ENCODE measurements at regions not wholly inside any gene's neighbourhood (a gene's known extent, or its start where the extent isn't known, plus 50 kb on each side); places are given as distances from the start of the nearest gene placed in this dataset.

DNA sequence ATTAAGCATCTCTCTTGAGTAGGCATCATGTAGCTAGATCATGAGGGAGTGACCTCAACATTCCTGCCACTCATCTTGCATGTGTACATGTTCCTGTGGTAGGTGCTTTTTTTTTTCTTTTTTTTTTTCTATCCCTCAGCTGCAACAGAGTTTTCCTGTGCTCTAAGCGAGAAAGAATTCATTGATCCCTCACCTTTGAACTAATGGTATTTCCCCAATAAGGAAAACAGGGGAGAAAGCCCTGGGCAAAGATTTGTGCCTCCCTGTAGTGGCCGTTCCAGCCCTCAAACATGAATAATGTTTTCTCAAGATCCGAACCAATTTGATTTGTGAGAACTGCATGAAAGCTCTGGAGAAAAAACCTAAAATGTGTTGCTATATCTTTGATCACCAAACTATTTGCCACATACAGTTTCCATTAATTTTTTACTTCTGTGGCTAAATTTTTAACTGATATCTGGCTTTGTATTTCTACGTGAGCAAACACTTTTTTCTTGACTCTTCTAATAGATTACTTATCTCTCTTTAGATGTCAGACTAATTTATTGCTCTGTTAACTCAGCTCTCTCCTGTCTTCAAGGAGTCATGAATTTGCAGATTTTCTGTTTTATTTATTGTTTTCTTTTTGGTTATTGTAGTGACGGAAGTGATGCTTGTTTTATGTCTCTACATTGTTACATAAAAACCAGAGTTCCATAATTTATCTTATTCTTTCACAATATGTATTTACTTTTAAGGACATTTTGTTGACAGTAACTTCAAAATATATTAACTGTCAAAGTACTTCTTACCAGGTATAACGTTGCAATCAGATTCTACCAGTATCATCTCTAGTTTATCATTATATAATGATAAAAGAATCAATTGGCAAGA, 1396.5 kb downstream of the OTOL1 start:
- TF ChIP-seq, protein P1, sequence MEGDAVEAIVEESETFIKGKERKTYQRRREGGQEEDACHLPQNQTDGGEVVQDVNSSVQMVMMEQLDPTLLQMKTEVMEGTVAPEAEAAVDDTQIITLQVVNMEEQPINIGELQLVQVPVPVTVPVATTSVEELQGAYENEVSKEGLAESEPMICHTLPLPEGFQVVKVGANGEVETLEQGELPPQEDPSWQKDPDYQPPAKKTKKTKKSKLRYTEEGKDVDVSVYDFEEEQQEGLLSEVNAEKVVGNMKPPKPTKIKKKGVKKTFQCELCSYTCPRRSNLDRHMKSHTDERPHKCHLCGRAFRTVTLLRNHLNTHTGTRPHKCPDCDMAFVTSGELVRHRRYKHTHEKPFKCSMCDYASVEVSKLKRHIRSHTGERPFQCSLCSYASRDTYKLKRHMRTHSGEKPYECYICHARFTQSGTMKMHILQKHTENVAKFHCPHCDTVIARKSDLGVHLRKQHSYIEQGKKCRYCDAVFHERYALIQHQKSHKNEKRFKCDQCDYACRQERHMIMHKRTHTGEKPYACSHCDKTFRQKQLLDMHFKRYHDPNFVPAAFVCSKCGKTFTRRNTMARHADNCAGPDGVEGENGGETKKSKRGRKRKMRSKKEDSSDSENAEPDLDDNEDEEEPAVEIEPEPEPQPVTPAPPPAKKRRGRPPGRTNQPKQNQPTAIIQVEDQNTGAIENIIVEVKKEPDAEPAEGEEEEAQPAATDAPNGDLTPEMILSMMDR (conservative IDR thresholded peaks at IDR 0.05; ENCODE audit: low read length): no peak
- no peak for TF ChIP-seq EZH2phosphoT487 (IDR thresholded peaks at IDR 0.05; ENCODE audit: borderline replicate concordance, low read depth, low read length)

Data from OCI-LY7 (cell line).